Ishikawa (cell line): ENCODE measurements at regions not wholly inside any gene's neighbourhood (a gene's known extent, or its start where the extent isn't known, plus 50 kb on each side); places are given as distances from the start of the nearest gene placed in this dataset.

Experiments
- CEBPB ChIP-seq: IDR thresholded peaks from 2 replicates; pipeline ENCODE4 v1.6.1; 2012
- CREB1 ChIP-seq: IDR thresholded peaks from 2 replicates; pipeline ENCODE4 v1.6.1; 2012; ENCODE audit warnings: low read depth
- EGR1 ChIP-seq: IDR thresholded peaks from 2 replicates; pipeline ENCODE4 v1.6.1; 2012
- EP300 ChIP-seq: IDR thresholded peaks from 2 replicates; pipeline ENCODE4 v1.6.1; 2012; ENCODE audit warnings: borderline replicate concordance
- FOXM1 ChIP-seq: IDR thresholded peaks from 2 replicates; pipeline ENCODE4 v1.6.1; 2012; ENCODE audit warnings: low read depth, borderline replicate concordance
- MAX ChIP-seq: IDR thresholded peaks from 2 replicates; pipeline ENCODE4 v1.6.1; 2012
- NFIC ChIP-seq: IDR thresholded peaks from 2 replicates; pipeline ENCODE4 v1.6.1; 2012
- RAD21 ChIP-seq: IDR thresholded peaks from 2 replicates; pipeline ENCODE4 v1.6.1; 2012; ENCODE audit warnings: low read depth
- REST ChIP-seq: IDR thresholded peaks from 2 replicates; pipeline ENCODE4 v1.6.1; 2012; ENCODE audit warnings: low read depth, mild to moderate bottlenecking
- TAF1 ChIP-seq: IDR thresholded peaks from 2 replicates; pipeline ENCODE4 v1.6.1; 2012; ENCODE audit warnings: low read depth, mild to moderate bottlenecking
- TCF12 ChIP-seq: IDR thresholded peaks from 2 replicates; pipeline ENCODE4 v1.6.1; 2012; ENCODE audit warnings: low read depth
- TEAD4 ChIP-seq: IDR thresholded peaks from 2 replicates; pipeline ENCODE4 v1.6.1; 2012
- USF1 ChIP-seq: IDR thresholded peaks from 2 replicates; pipeline ENCODE4 v1.6.1; 2012
- YY1 ChIP-seq: IDR thresholded peaks from 2 replicates; pipeline ENCODE4 v1.6.1; 2012; ENCODE audit warnings: low read depth
- ZBTB7A ChIP-seq: IDR thresholded peaks from 2 replicates; pipeline ENCODE4 v1.6.1; 2012; ENCODE audit warnings: low read depth

GRCh38 chr12:90167518-90168208, 459.0 kb upstream of the ATP2B1 start:
- TF ChIP-seq EP300 (no peak), REST (no peak), TCF12 (no peak), EGR1 (no peak), FOXM1 (no peak), ZBTB7A (no peak), TEAD4 (no peak), TAF1 (no peak), RAD21 (no peak), USF1 (no peak), CEBPB (no peak), YY1 (no peak), CREB1 (no peak), MAX (no peak), NFIC (no peak)

GRCh38 chr12:90166671-90167070, 458.0 kb upstream of the ATP2B1 start:
- no peak for TF ChIP-seq NFIC
- TF ChIP-seq CREB1, result no peak
- TF ChIP-seq TCF12, result no peak
- no peak for TF ChIP-seq RAD21
- no peak for TF ChIP-seq FOXM1
- no peak for TF ChIP-seq ZBTB7A

- TF ChIP-seq FOXM1 (no peak), USF1 (no peak), NFIC (no peak), TEAD4 (no peak), TAF1 (no peak), CEBPB (no peak), CREB1 (no peak), TCF12 (no peak), REST (no peak), RAD21 (no peak), EGR1 (no peak), MAX (no peak), EP300 (no peak), YY1 (no peak), ZBTB7A (no peak)
These were observed 457.4 kb upstream of the ATP2B1 start for GRCh38 chr12:90166012-90166411.

- TF ChIP-seq EGR1 (no peak), YY1 (no peak), FOXM1 (no peak)
These were observed 455.3 kb upstream of the ATP2B1 start for GRCh38 chr12:90163975-90164374.

GRCh38 chr12:90153827-90154226, 445.2 kb upstream of the ATP2B1 start:
- no peak for TF ChIP-seq TCF12
- no peak for TF ChIP-seq NFIC
- TF ChIP-seq EGR1, result no peak
- TF ChIP-seq YY1, result no peak
- TF ChIP-seq EP300, result no peak
- TF ChIP-seq TEAD4, result no peak
- no peak for TF ChIP-seq MAX
- no peak for TF ChIP-seq RAD21
- TF ChIP-seq CREB1, result no peak
- TF ChIP-seq TAF1, result no peak
- TF ChIP-seq ZBTB7A, result no peak
- TF ChIP-seq REST, result no peak
- TF ChIP-seq FOXM1, result no peak
- no peak for TF ChIP-seq CEBPB
